OCI-LY1 (cell line): ENCODE measurements at regions not wholly inside any gene's neighbourhood (a gene's known extent, or its start where the extent isn't known, plus 50 kb on each side); places are given as distances from the start of the nearest gene placed in this dataset.

Experiments used
- H2AFZ ChIP-seq: fragments of 200-600 bp; sonication (generic), shearing (Covaris generic); 2 replicates; pipeline ENCODE4 v1.6.0; 2014; ENCODE audit warnings: antibody characterized with exemption, mild to moderate bottlenecking, low read length
- H3F3A ChIP-seq: fragments of 200-600 bp; sonication (generic), shearing (Covaris generic); 2 replicates; pipeline ENCODE4 v1.6.0; 2014; ENCODE audit warnings: mild to moderate bottlenecking, antibody characterized with exemption, low read length, moderate library complexity; ENCODE audit not compliant: insufficient read depth
- H3K27ac ChIP-seq: fragments of 200-600 bp; sonication (generic); 2 replicates; pipeline ENCODE4 v1.5.1; 2014; ENCODE audit warnings: low read length, mixed run types, mild to moderate bottlenecking, low read depth; ENCODE audit not compliant: poor library complexity, severe bottlenecking
- H3K27me3 ChIP-seq: fragments of 200-600 bp; sonication (generic); 2 replicates; pipeline ENCODE4 v1.6.0; 2014; ENCODE audit warnings: antibody characterized with exemption, mild to moderate bottlenecking, low read length, moderate library complexity; ENCODE audit not compliant: insufficient read depth
- H3K36me3 ChIP-seq: fragments of 200-600 bp; sonication (generic); 2 replicates; pipeline ENCODE4 v1.6.1; 2014; ENCODE audit warnings: mild to moderate bottlenecking, antibody characterized with exemption, low read length, moderate library complexity, mixed read lengths; ENCODE audit not compliant: insufficient read depth
- H3K4me1 ChIP-seq: fragments of 200-600 bp; sonication (generic); 2 replicates; pipeline ENCODE4 v1.5.1; 2014; ENCODE audit warnings: mild to moderate bottlenecking, low read length, moderate library complexity; ENCODE audit not compliant: insufficient read depth, severe bottlenecking
- H3K4me2 ChIP-seq: fragments of 200-600 bp; sonication (generic), shearing (Covaris generic); 2 replicates; pipeline ENCODE4 v1.6.1; 2014; ENCODE audit warnings: low read length
- H3K4me3 ChIP-seq: fragments of 200-600 bp; sonication (generic); 2 replicates; pipeline ENCODE4 v1.5.1; 2014; ENCODE audit warnings: low read length, low read depth, mild to moderate bottlenecking, mixed read lengths; ENCODE audit not compliant: poor library complexity, severe bottlenecking
- H3K79me2 ChIP-seq: fragments of 200-600 bp; shearing (Covaris generic); 2 replicates; pipeline ENCODE4 v1.6.1; 2016; ENCODE audit warnings: mixed run types, low read length, mixed read lengths; ENCODE audit not compliant: insufficient read depth
- H3K9ac ChIP-seq: fragments of 200-600 bp; sonication (generic), shearing (Covaris generic); 2 replicates; pipeline ENCODE4 v1.6.1; 2014; ENCODE audit warnings: mild to moderate bottlenecking, low read length, mixed read lengths
- H3K9me2 ChIP-seq: fragments of 200-600 bp; sonication (generic), shearing (Covaris generic); 2 replicates; pipeline ENCODE4 v1.6.1; 2014; ENCODE audit warnings: low read depth, mild to moderate bottlenecking, low read length, mixed read lengths
- H3K9me3 ChIP-seq: fragments of 200-600 bp; shearing (Covaris generic); 2 replicates; pipeline ENCODE4 v1.6.1; 2014; ENCODE audit warnings: low read length, mixed read lengths
- H4K20me1 ChIP-seq: fragments of 200-600 bp; sonication (generic), shearing (Covaris generic); 2 replicates; pipeline ENCODE4 v1.6.0; 2016; ENCODE audit warnings: mild to moderate bottlenecking, low read length; ENCODE audit not compliant: insufficient read depth
- CTCF ChIP-seq: fragments of 200-600 bp; sonication (generic), shearing (Covaris generic); IDR thresholded peaks from 2 replicates; pipeline ENCODE4 v1.5.1; 2017; ENCODE audit warnings: mild to moderate bottlenecking, antibody characterized with exemption, low read length, moderate library complexity, mixed read lengths
- EZH2 ChIP-seq: fragments of 200-600 bp; sonication (generic), shearing (Covaris generic); IDR thresholded peaks from 2 replicates; pipeline ENCODE4 v1.8.0; 2017; ENCODE audit warnings: borderline replicate concordance, mixed run types, mild to moderate bottlenecking, antibody characterized with exemption, low read length, moderate library complexity, mixed read lengths

- Histone ChIP-seq H3K9me3 (no peaks in the 10 kb centered on the region), H3K9ac (no peak overlapping the region), H3K4me1 (no peaks in the 10 kb centered on the region)
Measured at GRCh38 chr17:12342161-12342560, 321.5 kb downstream of the MAP2K4 start.

GRCh38 chr17:12342609-12343435 lies 322.1 kb downstream of the MAP2K4 start:
- no peaks in the 10 kb centered on the region for H3K9me2 ChIP-seq
- no peaks in the 10 kb centered on the region for H4K20me1 ChIP-seq
- no peak overlapping the region for H3K9ac ChIP-seq
- H3K27me3 ChIP-seq: no peaks in the 10 kb centered on the region
- H3F3A ChIP-seq: no peaks in the 10 kb centered on the region
- H3K36me3 ChIP-seq: no peaks in the 10 kb centered on the region
- no peak overlapping the region for H2AFZ ChIP-seq
- TF ChIP-seq EZH2: no peak
- TF ChIP-seq CTCF: peak; percentile 75
- no peak overlapping the region for H3K27ac ChIP-seq
- no peak overlapping the region for H3K4me2 ChIP-seq
- no peaks in the 10 kb centered on the region for H3K79me2 ChIP-seq
- H3K4me3 ChIP-seq: no peak overlapping the region
- H3K4me1 ChIP-seq: no peaks in the 10 kb centered on the region
- H3K9me3 ChIP-seq: no peaks in the 10 kb centered on the region

More at GRCh38 chr17:12342161-12342560, 321.5 kb downstream of the MAP2K4 start:
- Histone ChIP-seq H3K79me2 (no peaks in the 10 kb centered on the region), H3K36me3 (no peaks in the 10 kb centered on the region), H3K9me2 (no peaks in the 10 kb centered on the region), H2AFZ (no peak overlapping the region), H4K20me1 (no peaks in the 10 kb centered on the region), H3K27me3 (no peaks in the 10 kb centered on the region), H3F3A (no peaks in the 10 kb centered on the region), H3K27ac (no peak overlapping the region), H3K4me3 (no peak overlapping the region), H3K4me2 (no peak overlapping the region)
- TF ChIP-seq CTCF (no peak), EZH2 (no peak)

- H2AFZ ChIP-seq: no peak overlapping the region
- H3K9me2 ChIP-seq: no peaks in the 10 kb centered on the region
- no peaks in the 10 kb centered on the region for H3K36me3 ChIP-seq
- H3K9ac ChIP-seq: no peak overlapping the region
- H4K20me1 ChIP-seq: no peaks in the 10 kb centered on the region
- H3K27me3 ChIP-seq: no peaks in the 10 kb centered on the region
- H3F3A ChIP-seq: no peaks in the 10 kb centered on the region
- no peak overlapping the region for H3K4me3 ChIP-seq
- no peak for TF ChIP-seq CTCF
- TF ChIP-seq EZH2: no peak
- H3K4me1 ChIP-seq: no peaks in the 10 kb centered on the region
- no peak overlapping the region for H3K27ac ChIP-seq
- no peaks in the 10 kb centered on the region for H3K79me2 ChIP-seq
- H3K4me2 ChIP-seq: no peak overlapping the region
- no peaks in the 10 kb centered on the region for H3K9me3 ChIP-seq
Measured at GRCh38 chr17:12348476-12348875, 317.2 kb upstream of the MYOCD start.
